ENCODE measurements at regions not wholly inside any gene's neighbourhood (a gene's known extent, or its start where the extent isn't known, plus 50 kb on each side); places are given as distances from the start of the nearest gene placed in this dataset.

GRCh38 chr2:237184919-237185552 is 99.3 kb downstream of the COPS8 start:
- TF ChIP-seq POLR2A (IDR thresholded peaks at IDR 0.05) = no peak
- TF ChIP-seq CTCF (IDR thresholded peaks at IDR 0.05) = no peak
- H3K4me3 ChIP-seq = no peak overlapping the region
- peak; percentile 13 for DNase-seq
- 66 to 67% methylated on average over 9 of the region's 9 CpGs for WGBS, 2 donors
- intact Hi-C loops (cut with DNase I; ENCODE audit: low total_unique reads) = no loop called here
- H3K9me3 ChIP-seq = no peaks in the 10 kb centered on the region
- peaks cover 9% of the 10 kb centered on the region for H3K4me1 ChIP-seq
- no peaks in the 10 kb centered on the region for H3K36me3 ChIP-seq (ENCODE audit: low read depth, missing control alignments)
- H3K27ac ChIP-seq = no peak overlapping the region
- H3K27me3 ChIP-seq = no peaks in the 10 kb centered on the region

- TF ChIP-seq POLR2A (IDR thresholded peaks at IDR 0.05) (no peak), CTCF (IDR thresholded peaks at IDR 0.05) (no peak)
- Histone ChIP-seq H3K9me3 (no peaks in the 10 kb centered on the region), H3K27me3 (no peaks in the 10 kb centered on the region), H3K4me3 (no peak overlapping the region), H3K36me3 (ENCODE audit: low read depth, missing control alignments) (no peaks in the 10 kb centered on the region), H3K27ac (no peak overlapping the region), H3K4me1 (peaks cover 9% of the 10 kb centered on the region)
- DNase-seq = no peak
- 73 to 80% methylated on average over 7 of the region's 7 CpGs for WGBS, 2 donors
- intact Hi-C loops (cut with DNase I; ENCODE audit: low total_unique reads) = no loop called here
Observed at GRCh38 chr2:237185553-237185925, 99.8 kb downstream of the COPS8 start.

GRCh38 chr2:237189799-237190198 is 104.1 kb downstream of the COPS8 start:
- H3K27ac ChIP-seq = peak overlapping the region; percentile 9 to 78
- H3K9me3 ChIP-seq = no peaks in the 10 kb centered on the region
- intact Hi-C loops (cut with DNase I; ENCODE audit: low total_unique reads) = no loop called here
- no peak overlapping the region for H3K4me3 ChIP-seq
- H3K4me1 ChIP-seq = peaks cover 5% of the 10 kb centered on the region
- WGBS, 2 donors = 65 to 74% methylated on average over 5 of the region's 5 CpGs
- H3K36me3 ChIP-seq (ENCODE audit: low read depth, missing control alignments) = no peaks in the 10 kb centered on the region
- no peak for TF ChIP-seq POLR2A (IDR thresholded peaks at IDR 0.05)
- TF ChIP-seq CTCF (IDR thresholded peaks at IDR 0.05) = no peak
- peak; percentile 19 for DNase-seq
- no peaks in the 10 kb centered on the region for H3K27me3 ChIP-seq

- H3K9me3 ChIP-seq = no peaks in the 10 kb centered on the region
- intact Hi-C loops (cut with DNase I; ENCODE audit: low total_unique reads) = no loop called here
- no peak for TF ChIP-seq CTCF (IDR thresholded peaks at IDR 0.05)
- no peak for TF ChIP-seq POLR2A (IDR thresholded peaks at IDR 0.05)
- no peaks in the 10 kb centered on the region for H3K36me3 ChIP-seq (ENCODE audit: low read depth, missing control alignments)
- 43 to 48% methylated on average over 6 to 7 of the region's 7 CpGs for WGBS, 2 donors
- peaks cover 5% of the 10 kb centered on the region for H3K4me1 ChIP-seq
- H3K27ac ChIP-seq = peak overlapping the region; percentile 32 to 78
- H3K4me3 ChIP-seq = no peak overlapping the region
- DNase-seq = peak; percentile 50
- H3K27me3 ChIP-seq = no peaks in the 10 kb centered on the region
Observed at GRCh38 chr2:237190966-237191713, 105.5 kb downstream of the COPS8 start.

GRCh38 chr2:237191714-237192081 is 106.0 kb downstream of the COPS8 start:
- no peak for TF ChIP-seq CTCF (IDR thresholded peaks at IDR 0.05)
- no peak for TF ChIP-seq POLR2A (IDR thresholded peaks at IDR 0.05)
- H3K4me1 ChIP-seq = peaks cover 5% of the 10 kb centered on the region
- H3K4me3 ChIP-seq = no peak overlapping the region
- H3K27me3 ChIP-seq = no peaks in the 10 kb centered on the region
- 41 to 46% methylated on average over 8 of the region's 8 CpGs for WGBS, 2 donors
- H3K36me3 ChIP-seq (ENCODE audit: low read depth, missing control alignments) = no peaks in the 10 kb centered on the region
- intact Hi-C loops (cut with DNase I; ENCODE audit: low total_unique reads) = no loop called here
- H3K9me3 ChIP-seq = no peaks in the 10 kb centered on the region
- DNase-seq = peak; percentile 53
- H3K27ac ChIP-seq = peak overlapping the region; percentile 27 to 78
